Kidney (tissue), 13 donors: ENCODE measurements at regions not wholly inside any gene's neighbourhood (a gene's known extent, or its start where the extent isn't known, plus 50 kb on each side); places are given as distances from the start of the nearest gene placed in this dataset.
A peak's percentile ranks its signal among the peaks of the same experiment; 100 is the strongest.

Source experiments
- DNase-seq, 5 donors: peaks; one replicate each; pipeline ENCODE4 v3.0.0-alpha.2; 2013 to 2020
- FAIRE-seq: peaks from 2 replicates; lab custom pipeline; 2012; peaks lifted over from hg19 to GRCh38; lab: Jason Lieb, UNC
- H3K27ac ChIP-seq, 2 donors: one replicate each; pipeline ENCODE4 v1.7.0; 2013; ENCODE audit warnings: low read depth in 2 of 2, low read length in 2 of 2, inconsistent platforms in 1 of 2
- H3K27me3 ChIP-seq: one replicate; pipeline ENCODE4 v1.7.1; 2013; ENCODE audit warnings: low read length, inconsistent platforms; ENCODE audit not compliant: control insufficient read depth, insufficient read depth
- H3K36me3 ChIP-seq, 3 donors: one replicate each; pipeline versions ENCODE4 v1.7.0 to v1.7.1; 2013; ENCODE audit warnings: low read length in 3 of 3, control low read depth in 1 of 3, inconsistent platforms in 1 of 3; ENCODE audit not compliant: insufficient read depth in 3 of 3, control insufficient read depth in 2 of 3
- H3K4me1 ChIP-seq, 3 donors: one replicate each; pipeline versions ENCODE4 v1.7.0 to v1.7.1; 2013; ENCODE audit warnings: low read length in 3 of 3, inconsistent platforms in 1 of 3, low read depth in 1 of 3; ENCODE audit not compliant: control insufficient read depth in 2 of 3, insufficient read depth in 2 of 3
- H3K4me3 ChIP-seq, 3 donors: one replicate each; pipeline versions ENCODE4 v1.7.0 to v1.8.1; 2013; ENCODE audit warnings: low read length in 3 of 3, control low read depth in 1 of 3, inconsistent platforms in 1 of 3
- H3K9ac ChIP-seq, 3 donors: one replicate each; pipeline versions ENCODE4 v1.7.0 to v1.7.1; 2013; ENCODE audit warnings: low read length in 3 of 3, control low read depth in 1 of 3, inconsistent platforms in 1 of 3
- H3K9me3 ChIP-seq, 3 donors: one replicate each; pipeline versions ENCODE4 v1.7.0 to v1.7.1; 2013; ENCODE audit warnings: low read length in 3 of 3, control low read depth in 1 of 3, inconsistent platforms in 1 of 3; ENCODE audit not compliant: control insufficient read depth in 2 of 3, insufficient read depth in 1 of 3
- CTCF ChIP-seq: IDR thresholded peaks from 3 replicates; pipeline ENCODE4 v1.5.1; 2012; ENCODE audit warnings: mild to moderate bottlenecking, moderate library complexity, borderline replicate concordance; ENCODE audit not compliant: insufficient read depth; ENCODE audit errors: extremely low read depth
- intact Hi-C: fragments of 100-400 bp; cut with DNase I; formaldehyde crosslinking; loops from one replicate; pipeline ENCODE4 v1.11.1; 2022
- donor health status: control.
- donor health status: control.
- donor health status: control.
- donor health status: control.
- donor health status: control.
- donor health status: DM: yes; HTN: yes; CAD: no.
- donor health status: Normal renal cell carcinoma (clear cell type).

GRCh38 chr15:57767481-57767880 is 61.0 kb downstream of the POLR2M start:
- FAIRE-seq (no peak), DNase-seq (no peak)
- H3K36me3 ChIP-seq: no peaks in the 10 kb centered on the region
- H3K27ac ChIP-seq: no peak overlapping the region
- H3K4me3 ChIP-seq: no peak overlapping the region
- H3K27me3 ChIP-seq: no peaks in the 10 kb centered on the region
- intact Hi-C loops: no loop called here
- H3K4me1 ChIP-seq: no peaks in the 10 kb centered on the region
- H3K9ac ChIP-seq: no peak overlapping the region
- TF ChIP-seq CTCF: no peak
- H3K9me3 ChIP-seq: no peaks in the 10 kb centered on the region

GRCh38 chr15:57769266-57769665 is 62.8 kb downstream of the POLR2M start:
- Histone ChIP-seq H3K4me3 (no peak overlapping the region), H3K36me3 (no peaks in the 10 kb centered on the region), H3K4me1 (no peaks in the 10 kb centered on the region), H3K27ac (no peak overlapping the region), H3K27me3 (no peaks in the 10 kb centered on the region), H3K9me3 (no peaks in the 10 kb centered on the region), H3K9ac (no peak overlapping the region)
- TF ChIP-seq CTCF: no peak
- intact Hi-C loops: no loop called here
- DNase-seq: peak in 2 of 5 donors; percentile 70 to 88
- no peak for FAIRE-seq

- H3K4me3 ChIP-seq: no peak overlapping the region
- DNase-seq (no peak), FAIRE-seq (no peak)
- H3K9me3 ChIP-seq: no peaks in the 10 kb centered on the region
- no peak overlapping the region for H3K27ac ChIP-seq
- H3K9ac ChIP-seq: no peak overlapping the region
- TF ChIP-seq CTCF: no peak
- no peaks in the 10 kb centered on the region for H3K4me1 ChIP-seq
- no peaks in the 10 kb centered on the region for H3K36me3 ChIP-seq
- H3K27me3 ChIP-seq: no peaks in the 10 kb centered on the region
- intact Hi-C loops: no loop called here
Observed at GRCh38 chr15:57770495-57770894, 64.0 kb downstream of the POLR2M start.
